Nephron progenitor cell (in vitro differentiated cells): ENCODE measurements at regions not wholly inside any gene's neighbourhood (a gene's known extent, or its start where the extent isn't known, plus 50 kb on each side); places are given as distances from the start of the nearest gene placed in this dataset.

Experiments used
- DNase-seq: peaks from one replicate; pipeline ENCODE4 v3.0.0; 2021
- H3K27ac Mint-ChIP-seq: 2 replicates; pipeline ENCODE4 v1.8.0; 2021; ENCODE audit warnings: mild to moderate bottlenecking, moderate library complexity, mixed read lengths
- H3K27me3 Mint-ChIP-seq: 2 replicates; pipeline ENCODE4 v1.8.0; 2021; ENCODE audit warnings: mild to moderate bottlenecking, low read depth, mixed read lengths; ENCODE audit not compliant: poor library complexity
- H3K36me3 Mint-ChIP-seq: 2 replicates; pipeline ENCODE4 v1.8.0; 2021; ENCODE audit warnings: low read depth, mixed read lengths
- H3K4me1 Mint-ChIP-seq: 2 replicates; pipeline ENCODE4 v1.8.0; 2021; ENCODE audit warnings: mixed read lengths
- H3K4me3 Mint-ChIP-seq: 2 replicates; pipeline ENCODE4 v1.8.0; 2021; ENCODE audit warnings: mild to moderate bottlenecking, moderate library complexity, mixed read lengths
- H3K9me3 Mint-ChIP-seq: 2 replicates; pipeline ENCODE4 v1.8.0; 2021; ENCODE audit warnings: mild to moderate bottlenecking, moderate library complexity, mixed read lengths
- CTCF ChIP-seq: fragments of 200-600 bp; sonication (generic); IDR thresholded peaks from 2 replicates; pipeline ENCODE4 v1.5.0; 2021; ENCODE audit warnings: antibody characterized with exemption

- no peaks in the 10 kb centered on the region for H3K4me1 Mint-ChIP-seq
- H3K9me3 Mint-ChIP-seq: no peaks in the 10 kb centered on the region
- peaks cover 6% of the 10 kb centered on the region for H3K27me3 Mint-ChIP-seq
- no peak overlapping the region for H3K27ac Mint-ChIP-seq
- H3K4me3 Mint-ChIP-seq: no peak overlapping the region
- no peak for TF ChIP-seq CTCF
- H3K36me3 Mint-ChIP-seq: no peaks in the 10 kb centered on the region
- DNase-seq: no peak
Observed at GRCh38 chr3:135895734-135896121, 69.8 kb upstream of the PPP2R3A start.

- no peak overlapping the region for H3K4me3 Mint-ChIP-seq
- DNase-seq: no peak
- no peaks in the 10 kb centered on the region for H3K4me1 Mint-ChIP-seq
- H3K27me3 Mint-ChIP-seq: peaks cover 6% of the 10 kb centered on the region
- peaks cover 7% of the 10 kb centered on the region for H3K9me3 Mint-ChIP-seq
- no peaks in the 10 kb centered on the region for H3K36me3 Mint-ChIP-seq
- TF ChIP-seq CTCF: no peak
- H3K27ac Mint-ChIP-seq: no peak overlapping the region
Observed at GRCh38 chr3:135896613-135897012, 68.9 kb upstream of the PPP2R3A start.

GRCh38 chr3:135897715-135898114 is 67.8 kb upstream of the PPP2R3A start:
- Mint-ChIP-seq H3K4me3 (no peak overlapping the region), H3K36me3 (no peaks in the 10 kb centered on the region), H3K27me3 (peaks cover 6% of the 10 kb centered on the region), H3K4me1 (no peaks in the 10 kb centered on the region), H3K27ac (no peak overlapping the region), H3K9me3 (peaks cover 11% of the 10 kb centered on the region)
- no peak for DNase-seq
- TF ChIP-seq CTCF: no peak

GRCh38 chr3:135898774-135899173 is 66.8 kb upstream of the PPP2R3A start:
- no peak overlapping the region for H3K27ac Mint-ChIP-seq

GRCh38 chr3:135905058-135905724 is 60.3 kb upstream of the PPP2R3A start:
- no peak overlapping the region for H3K4me3 Mint-ChIP-seq
- no peak for TF ChIP-seq CTCF
- peaks cover 11% of the 10 kb centered on the region for H3K9me3 Mint-ChIP-seq
- H3K27ac Mint-ChIP-seq: no peak overlapping the region
- H3K4me1 Mint-ChIP-seq: peaks cover 15% of the 10 kb centered on the region
- DNase-seq: no peak
- no peaks in the 10 kb centered on the region for H3K27me3 Mint-ChIP-seq
- H3K36me3 Mint-ChIP-seq: no peaks in the 10 kb centered on the region

More at GRCh38 chr3:135898774-135899173, 66.8 kb upstream of the PPP2R3A start:
- Mint-ChIP-seq H3K9me3 (peaks cover 11% of the 10 kb centered on the region), H3K4me1 (no peaks in the 10 kb centered on the region), H3K27me3 (peaks cover 6% of the 10 kb centered on the region), H3K4me3 (no peak overlapping the region), H3K36me3 (no peaks in the 10 kb centered on the region)
- TF ChIP-seq CTCF: no peak
- no peak for DNase-seq
